Adrenal gland (tissue), 5 donors: ENCODE measurements at regions not wholly inside any gene's neighbourhood (a gene's known extent, or its start where the extent isn't known, plus 50 kb on each side); places are given as distances from the start of the nearest gene placed in this dataset.

ENCODE experiments used
- CTCF ChIP-seq, 6 experiments: fragments of 450-650 bp in 4 of 6; fragments of 200-600 bp in 2 of 6; sonication (generic) in 1 of 6; IDR thresholded peaks; 1 replicate in 5 of 6; 2 replicates in 1 of 6; pipeline versions ENCODE4 v1.5.1 to v1.8.0; 2016 to 2021; ENCODE audit warnings: antibody characterized with exemption in 6 of 6, mild to moderate bottlenecking in 2 of 6, moderate library complexity in 1 of 6
- POLR2A ChIP-seq, 2 donors: fragments of 450-650 bp; IDR thresholded peaks; one replicate each; pipeline ENCODE4 v1.6.1; 2017; ENCODE audit warnings: antibody characterized with exemption in 2 of 2, mild to moderate bottlenecking in 2 of 2, moderate library complexity in 1 of 2
- donor health status: DM: no; HTN: no; CAD: no.

GRCh38 chr5:57824047-57824446 lies 341.4 kb upstream of the ACTBL2 start:
- no peak for TF ChIP-seq CTCF (IDR thresholded peaks at IDR 0.05)
- no peak for TF ChIP-seq POLR2A (IDR thresholded peaks at IDR 0.05)
